Embryonic facial prominence (tissue), 1 donor: ENCODE measurements at regions not wholly inside any gene's neighbourhood (a gene's known extent, or its start where the extent isn't known, plus 50 kb on each side); places are given as distances from the start of the nearest gene placed in this dataset.

Source experiments
- DNase-seq: peaks from one replicate; pipeline ENCODE4 v3.0.0-alpha.2; 2016; ENCODE audit errors: extremely low spot score

DNA sequence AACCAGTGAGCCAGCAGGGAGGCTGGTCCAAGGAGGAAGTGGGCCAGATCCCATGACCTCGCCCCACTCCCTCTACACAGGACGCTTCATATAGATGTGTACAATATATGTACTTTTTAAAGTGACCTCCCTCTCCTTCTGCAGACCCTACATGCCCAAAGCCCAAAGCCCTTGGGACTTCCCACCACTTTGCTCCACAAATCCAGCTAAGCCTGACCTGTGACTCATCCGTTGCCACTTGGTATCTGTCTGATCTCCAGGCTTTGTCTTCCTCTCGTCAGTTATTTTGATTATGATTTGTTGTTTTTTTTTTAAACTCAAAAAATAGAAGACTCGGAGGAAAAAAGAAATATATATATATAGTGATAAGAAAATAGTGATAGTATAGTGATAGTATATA, 470.8 kb downstream of the KCNJ3 start:
- no peak for DNase-seq

DNA sequence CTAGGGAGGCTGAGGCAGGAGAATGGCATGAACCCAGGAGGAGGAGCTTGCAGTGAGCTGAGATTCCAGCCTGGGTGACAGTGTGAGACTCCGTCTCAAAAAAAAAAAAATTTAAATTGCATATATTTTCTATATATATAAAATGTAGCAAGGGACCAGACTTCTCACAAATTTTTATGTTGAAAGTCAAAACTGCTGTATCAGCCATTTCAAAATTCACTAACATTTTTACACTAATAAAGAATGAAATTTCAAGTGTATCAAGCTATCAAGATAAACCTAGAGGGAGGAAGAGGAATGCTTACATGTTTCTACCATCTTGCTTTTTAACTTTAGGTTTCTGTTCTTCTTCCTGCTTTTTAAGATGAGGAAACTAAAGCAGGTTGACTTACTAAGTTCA, 464.0 kb downstream of the KCNJ3 start:
- no peak for DNase-seq

DNA sequence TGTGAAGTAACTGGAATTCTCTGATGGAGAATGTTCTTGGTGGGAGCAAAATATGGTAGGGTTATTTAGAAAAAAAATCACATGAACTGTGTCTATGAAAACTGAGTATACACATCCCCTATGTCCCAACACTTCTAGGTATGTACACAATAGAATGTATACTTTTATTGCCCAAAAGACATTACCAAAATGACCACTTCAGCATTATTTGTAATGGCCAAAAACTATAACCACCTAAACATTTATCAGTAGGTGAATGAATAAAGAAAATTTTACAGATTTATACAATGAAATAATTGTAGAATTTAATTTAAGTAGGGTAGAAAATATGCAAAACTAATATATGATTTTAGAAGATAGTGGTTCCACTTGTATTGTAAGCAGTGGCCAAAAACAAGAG, 462.8 kb downstream of the KCNJ3 start:
- no peak for DNase-seq

GRCh38 chr2:155157711-155158110, 459.2 kb downstream of the KCNJ3 start:
- DNase-seq = no peak

DNA sequence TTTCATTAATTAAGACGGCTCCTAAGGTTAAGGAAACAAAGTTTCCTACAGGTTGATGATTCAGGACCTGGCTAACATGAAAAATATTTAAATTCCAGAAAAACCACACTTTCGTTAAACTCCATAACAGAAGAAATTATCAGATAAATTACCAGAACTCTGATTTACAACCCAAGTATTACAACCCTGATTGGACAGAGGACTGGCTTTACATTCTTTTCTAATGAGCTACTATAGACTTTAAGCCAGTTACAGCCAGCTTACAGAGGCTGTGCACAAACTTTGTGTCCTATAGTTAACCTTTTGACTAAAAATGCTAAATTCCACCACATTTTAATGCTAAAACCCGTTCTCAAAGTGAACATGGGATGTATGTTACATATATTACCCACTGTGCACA, 458.6 kb downstream of the KCNJ3 start:
- DNase-seq = no peak

- no peak for DNase-seq
These were observed 453.4 kb downstream of the KCNJ3 start for GRCh38 chr2:155151945-155152344.

GRCh38 chr2:155151472-155151871, 453.0 kb downstream of the KCNJ3 start:
- no peak for DNase-seq

GRCh38 chr2:155145758-155146229, 447.3 kb downstream of the KCNJ3 start:
- DNase-seq = no peak

DNA sequence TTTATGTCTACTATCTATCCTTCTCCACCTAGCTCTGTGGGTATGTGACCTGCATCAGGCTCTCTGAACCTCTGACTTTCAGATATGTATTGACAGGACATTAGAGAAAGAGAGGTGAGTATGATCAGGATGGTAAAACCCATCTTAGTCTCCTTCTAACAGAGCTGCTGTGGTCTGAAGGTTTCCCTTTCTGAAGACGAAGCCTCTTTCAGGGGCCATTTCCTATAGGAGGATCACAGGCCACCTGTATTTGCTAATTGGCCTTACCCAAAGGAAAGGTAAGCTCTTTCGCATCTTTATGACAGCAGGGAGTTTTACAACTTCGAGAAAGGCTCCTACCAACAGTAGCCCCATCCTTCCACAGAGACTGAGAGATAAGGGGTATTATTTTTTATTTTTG, 442.9 kb downstream of the KCNJ3 start:
- no peak for DNase-seq

GRCh38 chr2:155125585-155126230, 427.2 kb downstream of the KCNJ3 start:
- DNase-seq = no peak

- no peak for DNase-seq
These were observed 417.4 kb downstream of the KCNJ3 start for GRCh38 chr2:155115846-155116245.

- no peak for DNase-seq
These were observed 412.6 kb downstream of the KCNJ3 start for GRCh38 chr2:155111070-155111469.

DNA sequence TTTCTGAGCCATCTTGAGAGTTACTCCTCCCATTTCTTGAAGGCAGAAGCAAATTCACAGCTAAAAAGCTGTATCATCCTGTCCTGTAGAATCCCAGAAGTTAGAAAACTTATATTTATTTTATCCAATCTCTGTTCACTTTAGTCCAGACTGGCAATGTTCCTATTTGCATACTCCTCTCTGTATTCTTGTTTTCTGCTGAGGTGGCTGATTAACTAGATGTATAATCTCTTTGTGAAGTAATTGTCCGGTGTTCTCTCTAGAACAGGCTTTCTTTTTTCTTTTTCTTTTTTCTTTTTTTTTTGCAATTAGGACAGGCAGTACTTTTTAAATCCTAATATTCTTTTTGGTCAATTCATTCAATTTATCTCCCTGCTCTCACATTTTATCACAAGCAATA, 411.0 kb downstream of the KCNJ3 start:
- no peak for DNase-seq

GRCh38 chr2:155100261-155100660, 401.8 kb downstream of the KCNJ3 start:
- no peak for DNase-seq

DNA sequence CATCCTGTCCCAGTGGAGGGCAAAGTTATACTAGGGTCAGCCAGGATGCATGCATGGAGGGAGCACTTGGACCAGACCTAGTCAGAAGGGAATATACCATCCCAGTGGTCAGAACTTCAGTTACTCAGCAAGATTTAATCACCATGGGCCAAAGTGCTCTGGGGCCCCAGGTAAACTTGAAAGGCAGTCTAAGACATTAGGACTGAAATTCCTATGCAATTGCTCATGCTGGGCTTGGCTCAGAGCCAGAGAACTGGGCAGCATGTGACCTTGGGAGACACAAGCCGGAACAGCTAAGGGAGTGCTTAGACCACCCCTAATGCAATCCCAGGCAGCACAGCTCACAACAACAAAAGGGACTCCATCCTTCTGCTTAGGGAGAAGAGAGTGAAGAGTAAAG, 401.3 kb downstream of the KCNJ3 start:
- DNase-seq = no peak

DNA sequence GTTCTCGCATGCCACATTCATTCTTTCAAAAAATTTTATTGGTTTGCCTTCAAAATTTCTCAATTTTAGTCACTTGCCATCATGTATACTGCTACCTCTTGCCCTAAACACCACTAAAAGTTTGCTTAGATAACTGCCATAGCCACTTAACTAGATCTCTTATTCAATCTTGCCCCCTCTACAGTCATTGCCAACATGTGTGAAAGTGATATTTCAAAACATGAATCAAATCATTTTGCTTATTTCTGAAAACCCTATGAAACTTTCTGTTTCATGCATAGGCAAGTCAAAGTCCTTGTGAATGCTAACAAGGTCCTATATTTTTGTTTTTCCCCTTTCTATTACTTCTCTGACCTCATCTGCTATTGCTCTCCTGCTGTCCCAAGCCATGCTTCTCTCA, 397.1 kb downstream of the KCNJ3 start:
- no peak for DNase-seq

GRCh38 chr2:155080373-155080772, 381.9 kb downstream of the KCNJ3 start:
- no peak for DNase-seq

- DNase-seq = no peak
These were observed 372.0 kb downstream of the KCNJ3 start for GRCh38 chr2:155070489-155070888.

GRCh38 chr2:155062922-155063258, 364.4 kb downstream of the KCNJ3 start:
- DNase-seq = no peak

DNA sequence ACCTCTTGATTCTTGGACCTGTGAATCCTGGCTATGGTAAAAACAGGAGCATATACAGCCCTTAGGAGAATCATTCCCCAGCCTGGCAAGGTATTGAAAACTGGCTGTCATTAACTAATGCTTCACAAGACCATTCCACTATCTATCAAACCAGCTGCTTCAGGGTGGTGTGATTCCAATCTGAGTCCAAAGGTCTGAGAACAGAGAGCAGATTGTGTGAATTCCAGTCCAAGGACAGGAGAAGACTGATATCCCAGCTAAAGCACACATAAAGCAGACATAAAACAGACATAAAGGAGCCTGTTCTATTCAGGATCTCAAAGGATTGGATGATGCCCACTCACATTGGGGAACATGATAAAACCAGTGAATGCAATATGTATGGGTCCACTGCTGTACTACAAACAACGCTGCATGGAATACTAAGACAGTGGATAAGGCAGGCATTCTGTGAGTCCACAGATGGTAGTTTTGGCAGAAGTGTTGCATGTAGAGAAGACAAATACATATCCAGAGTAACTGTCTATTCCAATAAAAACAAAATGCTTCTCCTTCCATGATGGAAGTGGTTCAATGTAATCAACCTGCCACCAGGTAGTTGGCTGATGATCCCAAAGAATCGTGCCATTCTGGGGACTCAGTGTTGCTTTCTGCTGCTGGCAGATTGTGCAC, 363.9 kb downstream of the KCNJ3 start:
- DNase-seq = no peak

GRCh38 chr2:155060896-155061295, 362.4 kb downstream of the KCNJ3 start:
- no peak for DNase-seq

- no peak for DNase-seq
These were observed 356.2 kb downstream of the KCNJ3 start for GRCh38 chr2:155054712-155055111.

- DNase-seq = no peak
These were observed 344.6 kb downstream of the KCNJ3 start for GRCh38 chr2:155043097-155043496.

DNA sequence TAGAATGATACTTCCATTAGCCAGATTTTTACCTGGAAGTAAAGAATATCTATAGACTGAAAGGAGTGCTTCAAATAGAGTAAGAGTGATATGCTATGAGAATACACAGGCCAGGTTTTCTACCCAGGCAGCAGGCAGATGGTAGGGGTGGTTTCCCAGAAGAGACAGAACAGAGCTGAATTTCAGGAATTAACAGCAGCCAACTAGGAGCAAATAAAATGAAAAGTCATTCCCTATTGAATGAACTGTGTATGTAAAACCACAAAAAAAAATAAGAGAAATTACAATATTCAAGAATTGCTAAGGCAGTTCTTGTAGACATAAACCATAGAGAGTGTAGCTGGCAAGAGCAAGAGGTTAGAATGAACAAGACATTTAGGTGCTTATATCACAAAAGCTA, 336.8 kb downstream of the KCNJ3 start:
- no peak for DNase-seq
